ENCODE measurements at regions not wholly inside any gene's neighbourhood (a gene's known extent, or its start where the extent isn't known, plus 50 kb on each side); places are given as distances from the start of the nearest gene placed in this dataset.

GRCh38 chr7:67571026-67571545 lies 574.5 kb downstream of the TYW1 start:
- no peak for DNase-seq

GRCh38 chr7:67573639-67574038 lies 577.0 kb downstream of the TYW1 start:
- DNase-seq, result no peak

- no peak for DNase-seq
These were observed 592.0 kb downstream of the TYW1 start for GRCh38 chr7:67588631-67589030.

- DNase-seq, result no peak
These were observed 592.5 kb downstream of the TYW1 start for GRCh38 chr7:67589183-67589582.

- DNase-seq, result no peak
These were observed 594.0 kb downstream of the TYW1 start for GRCh38 chr7:67590649-67591048.

- no peak for DNase-seq
These were observed 597.2 kb downstream of the TYW1 start for GRCh38 chr7:67593794-67594193.

- DNase-seq, result no peak
These were observed 599.0 kb downstream of the TYW1 start for GRCh38 chr7:67595431-67596180.

GRCh38 chr7:67597161-67597560 lies 600.5 kb downstream of the TYW1 start:
- DNase-seq, result no peak

GRCh38 chr7:67598469-67598868 lies 601.8 kb downstream of the TYW1 start:
- DNase-seq, result no peak

- no peak for DNase-seq
These were observed 602.9 kb downstream of the TYW1 start for GRCh38 chr7:67599331-67600062.

- no peak for DNase-seq
These were observed 605.7 kb downstream of the TYW1 start for GRCh38 chr7:67602246-67602887.

- DNase-seq, result no peak
These were observed 608.1 kb downstream of the TYW1 start for GRCh38 chr7:67604461-67605386.

- no peak for DNase-seq
These were observed 612.2 kb downstream of the TYW1 start for GRCh38 chr7:67608806-67609205.

GRCh38 chr7:67610897-67611296 lies 614.3 kb downstream of the TYW1 start:
- DNase-seq, result no peak

- no peak for DNase-seq
These were observed 618.2 kb downstream of the TYW1 start for GRCh38 chr7:67614843-67615242.

- DNase-seq, result no peak
These were observed 619.9 kb downstream of the TYW1 start for GRCh38 chr7:67616517-67616916.

GRCh38 chr7:67618556-67619162 lies 622.0 kb downstream of the TYW1 start:
- no peak for DNase-seq

GRCh38 chr7:67619175-67619574 lies 622.5 kb downstream of the TYW1 start:
- DNase-seq, result no peak

GRCh38 chr7:67620216-67620933 lies 623.7 kb downstream of the TYW1 start:
- no peak for DNase-seq

- no peak for DNase-seq
These were observed 625.1 kb downstream of the TYW1 start for GRCh38 chr7:67621704-67622103.

GRCh38 chr7:67625257-67625737 lies 628.7 kb downstream of the TYW1 start:
- peak; percentile 40 for DNase-seq
